Heart left ventricle (tissue), 13 donors: ENCODE measurements at regions not wholly inside any gene's neighbourhood (a gene's known extent, or its start where the extent isn't known, plus 50 kb on each side); places are given as distances from the start of the nearest gene placed in this dataset.
"Not testable (repeated sequence)": the region's sequence is repeated elsewhere in the genome, so short reads cannot be mapped to it uniquely, and the experiment has no call there.

Experiments
- POLR2A ChIP-seq, 2 donors: fragments of 450-650 bp; IDR thresholded peaks; one replicate each; pipeline ENCODE4 v1.6.1; 2017; ENCODE audit warnings: antibody characterized with exemption in 2 of 2, mild to moderate bottlenecking in 2 of 2, moderate library complexity in 2 of 2
- TF ChIP-seq, protein P1 (sequence below), 12 donors: fragments of 200-600 bp; sonication (generic) in 4 of 12; IDR thresholded peaks; one replicate each; pipeline versions ENCODE4 v1.5.0 to v1.8.0; 2018 to 2022; ENCODE audit warnings: antibody characterized with exemption in 12 of 12, mild to moderate bottlenecking in 5 of 12
- donor health status: ischemic (EF 13 %, LVEDD 7.1; RV severe dilation, severe dysfunction).
- donor health status: DM: no; HTN: yes; CAD: no.
- donor health status: DM: no; HTN: no; CAD: no.
- donor health status: ischemic (EF 25% LVEDD 6.9; RV normal size, moderate dysfunction).
- donor health status: ischemic (EF 25% LVEDD 5.7; RV mildly dilated, moderate dysfunction).
- donor health status: ischemic (EF 35%, LVEDD 5.7; RV mildly dilated, moderate dysfunction).
- donor health status: nonischemic (EF 11% LVEDD 7.7; RV severe dilation, severe dysfunction).
- donor health status: DM: yes; HTN: yes; CAD: no.
- donor health status: PGD.
- donor health status: ischemic (EF 29% LVEDD 5.4; RV normal size, mild dysfunction).
- donor health status: nonischemic (EF 23%, LVEDD 6.1; RV moderate dilation, normal function).

DNA sequence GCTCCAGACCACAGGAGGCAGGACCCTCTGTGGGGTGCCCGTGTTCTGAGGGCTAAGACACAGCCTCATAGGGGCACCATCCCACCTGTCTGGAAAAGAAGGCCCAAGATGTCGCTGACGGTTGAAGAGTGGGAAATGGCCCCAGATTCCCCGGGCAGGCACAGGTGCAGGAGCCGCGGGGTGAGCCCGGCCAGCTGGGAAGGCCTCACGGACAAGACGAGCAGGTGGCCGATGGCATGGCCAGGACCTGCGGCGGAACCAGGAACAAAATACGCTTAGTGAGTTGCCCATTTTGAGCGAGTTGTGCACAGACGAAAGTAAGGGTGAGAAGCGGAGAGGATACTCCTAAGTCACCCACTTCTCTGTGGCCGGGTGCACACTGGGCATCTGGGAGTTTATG lies 1625.3 kb upstream of the GOT2 start:
- not testable (repeated sequence) for TF ChIP-seq POLR2A (IDR thresholded peaks at IDR 0.05)
- TF ChIP-seq, protein P1, sequence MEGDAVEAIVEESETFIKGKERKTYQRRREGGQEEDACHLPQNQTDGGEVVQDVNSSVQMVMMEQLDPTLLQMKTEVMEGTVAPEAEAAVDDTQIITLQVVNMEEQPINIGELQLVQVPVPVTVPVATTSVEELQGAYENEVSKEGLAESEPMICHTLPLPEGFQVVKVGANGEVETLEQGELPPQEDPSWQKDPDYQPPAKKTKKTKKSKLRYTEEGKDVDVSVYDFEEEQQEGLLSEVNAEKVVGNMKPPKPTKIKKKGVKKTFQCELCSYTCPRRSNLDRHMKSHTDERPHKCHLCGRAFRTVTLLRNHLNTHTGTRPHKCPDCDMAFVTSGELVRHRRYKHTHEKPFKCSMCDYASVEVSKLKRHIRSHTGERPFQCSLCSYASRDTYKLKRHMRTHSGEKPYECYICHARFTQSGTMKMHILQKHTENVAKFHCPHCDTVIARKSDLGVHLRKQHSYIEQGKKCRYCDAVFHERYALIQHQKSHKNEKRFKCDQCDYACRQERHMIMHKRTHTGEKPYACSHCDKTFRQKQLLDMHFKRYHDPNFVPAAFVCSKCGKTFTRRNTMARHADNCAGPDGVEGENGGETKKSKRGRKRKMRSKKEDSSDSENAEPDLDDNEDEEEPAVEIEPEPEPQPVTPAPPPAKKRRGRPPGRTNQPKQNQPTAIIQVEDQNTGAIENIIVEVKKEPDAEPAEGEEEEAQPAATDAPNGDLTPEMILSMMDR (IDR thresholded peaks at IDR 0.05): not testable (repeated sequence)
